HFFc6 (cell line): ENCODE measurements at regions not wholly inside any gene's neighbourhood (a gene's known extent, or its start where the extent isn't known, plus 50 kb on each side); places are given as distances from the start of the nearest gene placed in this dataset.

Experiments
- DNase-seq: peaks from one replicate; pipeline ENCODE4 v3.0.0-alpha.2; 2018
- H3K27ac Mint-ChIP-seq: 2 replicates; pipeline ENCODE4 v1.8.0; 2020; ENCODE audit warnings: mild to moderate bottlenecking, mixed read lengths
- H3K27me3 Mint-ChIP-seq: 2 replicates; pipeline ENCODE4 v1.8.0; 2021; ENCODE audit warnings: mild to moderate bottlenecking, moderate library complexity, mixed read lengths; ENCODE audit not compliant: insufficient read depth
- H3K36me3 Mint-ChIP-seq: 2 replicates; pipeline ENCODE4 v1.8.0; 2021; ENCODE audit warnings: low read depth, mixed read lengths
- H3K4me1 Mint-ChIP-seq: 2 replicates; pipeline ENCODE4 v1.8.0; 2020; ENCODE audit warnings: low read depth, mixed read lengths
- H3K4me3 Mint-ChIP-seq: 2 replicates; pipeline ENCODE4 v1.8.0; 2020; ENCODE audit warnings: mild to moderate bottlenecking, moderate library complexity, mixed read lengths
- H3K9me3 Mint-ChIP-seq: 2 replicates; pipeline ENCODE4 v1.8.0; 2020; ENCODE audit warnings: mild to moderate bottlenecking, mixed read lengths
- CTCF ChIP-seq: fragments of 200-600 bp; sonication (generic); IDR thresholded peaks from 2 replicates; pipeline ENCODE4 v1.5.0; 2021; ENCODE audit warnings: antibody characterized with exemption, mild to moderate bottlenecking

GRCh38 chr21:27498025-27498424, 531.1 kb upstream of the ADAMTS5 start:
- no peaks in the 10 kb centered on the region for H3K9me3 Mint-ChIP-seq
- no peak overlapping the region for H3K4me3 Mint-ChIP-seq
- DNase-seq, result no peak

GRCh38 chr21:27495836-27496235, 528.9 kb upstream of the ADAMTS5 start:
- no peak for DNase-seq
- no peak for TF ChIP-seq CTCF
- Mint-ChIP-seq H3K27me3 (no peaks in the 10 kb centered on the region), H3K4me3 (no peak overlapping the region), H3K4me1 (peaks cover 22% of the 10 kb centered on the region), H3K9me3 (no peaks in the 10 kb centered on the region), H3K27ac (no peak overlapping the region), H3K36me3 (no peaks in the 10 kb centered on the region)

More at GRCh38 chr21:27498025-27498424, 531.1 kb upstream of the ADAMTS5 start:
- no peak overlapping the region for H3K27ac Mint-ChIP-seq
- peaks cover 11% of the 10 kb centered on the region for H3K4me1 Mint-ChIP-seq
- no peaks in the 10 kb centered on the region; the same call in 1 of the 2 replicates for H3K36me3 Mint-ChIP-seq
- no peak for TF ChIP-seq CTCF
- H3K27me3 Mint-ChIP-seq, result no peaks in the 10 kb centered on the region

GRCh38 chr21:27493542-27493941, 526.7 kb upstream of the ADAMTS5 start:
- H3K36me3 Mint-ChIP-seq, result no peaks in the 10 kb centered on the region
- H3K27me3 Mint-ChIP-seq, result no peaks in the 10 kb centered on the region
- H3K9me3 Mint-ChIP-seq, result no peaks in the 10 kb centered on the region
- peaks cover 22% of the 10 kb centered on the region for H3K4me1 Mint-ChIP-seq
- DNase-seq, result no peak
- H3K4me3 Mint-ChIP-seq, result no peak overlapping the region
- no peak for TF ChIP-seq CTCF
- H3K27ac Mint-ChIP-seq, result no peak overlapping the region

- no peak overlapping the region for H3K27ac Mint-ChIP-seq
- DNase-seq, result no peak
- no peaks in the 10 kb centered on the region for H3K9me3 Mint-ChIP-seq
- no peak for TF ChIP-seq CTCF
- peaks cover 11% of the 10 kb centered on the region for H3K4me1 Mint-ChIP-seq
- H3K27me3 Mint-ChIP-seq, result no peaks in the 10 kb centered on the region
- no peaks in the 10 kb centered on the region for H3K36me3 Mint-ChIP-seq
- H3K4me3 Mint-ChIP-seq, result no peak overlapping the region
Measured at GRCh38 chr21:27487676-27488075, 520.8 kb upstream of the ADAMTS5 start.

- no peaks in the 10 kb centered on the region for H3K36me3 Mint-ChIP-seq
- no peak overlapping the region for H3K4me3 Mint-ChIP-seq
- no peak for TF ChIP-seq CTCF
- peaks cover 28% of the 10 kb centered on the region for H3K4me1 Mint-ChIP-seq
- peak; percentile 37 for DNase-seq
- no peaks in the 10 kb centered on the region for H3K9me3 Mint-ChIP-seq
- H3K27me3 Mint-ChIP-seq, result no peaks in the 10 kb centered on the region
- H3K27ac Mint-ChIP-seq, result no peak overlapping the region
Measured at GRCh38 chr21:27480841-27481261, 514.0 kb upstream of the ADAMTS5 start.

GRCh38 chr21:27477296-27477695, 510.4 kb upstream of the ADAMTS5 start:
- TF ChIP-seq CTCF, result no peak
- Mint-ChIP-seq H3K27me3 (no peaks in the 10 kb centered on the region; the same call in 1 of the 2 replicates), H3K36me3 (no peaks in the 10 kb centered on the region), H3K4me3 (no peak overlapping the region), H3K27ac (no peak overlapping the region), H3K4me1 (peaks cover 29% of the 10 kb centered on the region), H3K9me3 (no peaks in the 10 kb centered on the region)
- no peak for DNase-seq
